SH-SY5Y (cell line): ENCODE measurements at regions not wholly inside any gene's neighbourhood (a gene's known extent, or its start where the extent isn't known, plus 50 kb on each side); places are given as distances from the start of the nearest gene placed in this dataset.

Experiments
- GATA2 ChIP-seq: IDR thresholded peaks from 2 replicates; pipeline ENCODE4 v1.6.1; 2011; ENCODE audit warnings: mild to moderate bottlenecking, low read depth, low read length
- GATA3 ChIP-seq: IDR thresholded peaks from 2 replicates; pipeline ENCODE4 v1.6.1; 2011; ENCODE audit warnings: low read depth, mild to moderate bottlenecking, low read length, moderate library complexity

- TF ChIP-seq GATA2, result no peak
These were observed 376.3 kb upstream of the LCORL start for GRCh38 chr4:18397681-18398390.

- TF ChIP-seq GATA3 (no peak), GATA2 (no peak)
These were observed 373.1 kb upstream of the LCORL start for GRCh38 chr4:18394656-18395055.

GRCh38 chr4:18391354-18391728 is 369.8 kb upstream of the LCORL start:
- TF ChIP-seq GATA3 (no peak), GATA2 (no peak)

GRCh38 chr4:18390655-18391353 is 369.2 kb upstream of the LCORL start:
- TF ChIP-seq GATA3 (no peak), GATA2 (no peak)

- TF ChIP-seq GATA2 (no peak), GATA3 (no peak)
These were observed 367.6 kb upstream of the LCORL start for GRCh38 chr4:18389115-18389514.

- TF ChIP-seq GATA3 (no peak), GATA2 (no peak)
These were observed 366.5 kb upstream of the LCORL start for GRCh38 chr4:18388039-18388438.

- no peak for TF ChIP-seq GATA2
- no peak for TF ChIP-seq GATA3
These were observed 359.6 kb upstream of the LCORL start for GRCh38 chr4:18381186-18381585.

- TF ChIP-seq GATA2, result no peak
- no peak for TF ChIP-seq GATA3
These were observed 348.0 kb upstream of the LCORL start for GRCh38 chr4:18369561-18369960.

DNA sequence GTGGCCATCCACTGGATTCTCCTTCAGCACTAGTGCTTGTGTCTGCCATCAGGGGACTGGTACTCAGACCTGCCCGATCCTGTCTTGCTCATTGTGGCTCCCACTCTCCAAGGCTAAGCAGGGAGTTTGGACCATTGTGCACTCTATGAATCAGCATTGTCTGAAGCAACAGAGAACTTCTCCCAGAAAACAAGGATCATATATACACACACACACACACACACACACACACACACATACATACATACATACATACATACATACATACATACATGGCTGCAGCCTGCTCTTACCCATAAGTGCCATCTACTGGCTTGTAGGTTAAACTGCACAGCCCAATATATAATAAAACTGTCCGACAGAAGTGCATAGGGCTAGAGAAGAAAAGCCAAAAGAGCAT is 345.3 kb upstream of the LCORL start:
- TF ChIP-seq GATA2 (no peak), GATA3 (no peak)

DNA sequence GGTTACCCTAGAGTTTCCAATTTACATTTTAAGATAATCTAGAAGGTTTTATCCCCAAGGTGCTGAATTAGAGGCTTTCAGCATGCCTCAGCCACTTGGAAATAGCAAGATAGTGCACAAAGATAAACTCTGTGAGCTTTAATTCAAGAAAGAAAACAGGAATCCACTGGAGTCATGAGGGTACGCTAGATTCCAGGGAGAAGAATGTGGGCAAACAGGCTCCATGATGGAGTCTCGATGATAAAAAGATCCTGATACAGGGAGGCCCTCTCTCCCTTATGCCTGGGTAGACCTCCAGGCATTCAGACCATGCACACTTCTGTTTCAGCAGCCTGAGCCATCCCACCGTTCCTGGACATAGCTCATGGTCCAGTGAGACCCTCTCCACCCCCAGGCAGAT is 344.6 kb upstream of the LCORL start:
- TF ChIP-seq GATA2 (no peak), GATA3 (no peak)

DNA sequence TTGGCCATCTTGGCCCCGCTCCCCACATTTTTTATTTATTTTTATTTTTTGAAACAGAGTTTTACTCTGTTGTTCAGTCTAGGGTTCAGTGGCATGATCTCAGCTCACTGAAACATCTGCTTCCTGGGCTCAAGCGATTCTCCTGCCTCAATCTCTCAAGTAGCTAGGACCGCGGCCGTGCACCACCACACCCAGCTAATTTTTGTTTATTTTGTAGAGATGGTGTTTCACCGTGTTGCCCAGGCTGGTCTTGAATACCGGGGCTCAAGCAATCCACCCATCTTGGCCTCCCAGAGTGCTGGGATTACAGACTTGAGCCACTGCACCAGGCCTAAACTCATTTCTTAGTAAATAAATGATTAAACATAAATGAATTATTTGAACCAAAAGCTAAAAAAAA is 322.0 kb upstream of the LCORL start:
- TF ChIP-seq GATA2 (no peak), GATA3 (no peak)

DNA sequence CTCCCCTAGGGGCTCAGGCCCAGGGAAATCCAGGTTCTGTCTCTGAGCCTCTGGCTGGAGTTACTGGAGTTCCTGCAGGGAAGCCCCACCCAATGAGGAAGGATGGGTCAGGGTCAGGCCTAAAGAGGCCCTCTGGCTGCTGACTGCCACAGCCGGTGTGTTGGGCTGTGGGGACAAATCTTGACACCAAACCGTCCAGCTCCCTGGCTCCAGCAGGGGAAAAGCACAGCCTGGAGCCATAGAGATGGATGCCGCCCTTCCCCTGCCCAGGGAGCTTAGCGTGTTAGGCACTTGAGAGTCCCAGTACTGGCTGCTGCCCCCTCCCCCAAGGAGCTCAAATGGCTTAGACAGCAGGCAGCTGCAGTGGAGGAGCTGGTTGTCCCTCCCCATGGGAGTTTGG is 321.3 kb upstream of the LCORL start:
- TF ChIP-seq GATA3, result no peak
- no peak for TF ChIP-seq GATA2

DNA sequence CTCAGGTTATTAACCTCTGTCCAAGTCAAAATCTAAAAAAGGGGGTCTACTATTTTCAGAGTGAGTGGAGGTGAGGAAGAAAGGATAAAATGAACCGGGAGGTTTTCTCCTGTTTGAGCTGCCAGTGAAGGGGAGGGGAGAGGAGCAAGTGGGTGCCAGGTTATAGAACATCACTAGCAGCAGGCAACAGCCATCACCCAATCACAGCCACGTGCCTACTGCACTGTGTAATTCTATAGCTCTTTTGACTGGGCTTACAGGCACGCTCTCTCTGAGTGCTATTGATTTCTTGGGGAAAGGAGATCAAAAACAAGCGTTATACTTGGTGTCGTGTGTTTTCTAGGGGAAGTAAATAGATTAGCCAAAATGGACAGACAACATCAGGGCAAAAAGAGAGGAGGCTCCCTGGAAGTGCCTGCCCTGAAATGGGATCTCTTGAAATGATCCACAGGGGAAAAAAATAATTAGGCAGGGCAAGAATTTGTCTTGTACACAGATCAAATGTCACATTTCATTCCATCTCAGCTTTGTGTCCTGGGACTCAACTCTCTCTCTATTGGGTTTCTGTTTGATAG is 300.5 kb upstream of the LCORL start:
- TF ChIP-seq GATA2 (no peak), GATA3 (no peak)

- TF ChIP-seq GATA3, result no peak
- TF ChIP-seq GATA2, result no peak
These were observed 297.9 kb upstream of the LCORL start for GRCh38 chr4:18319431-18319830.
